GM19238 (cell line): ENCODE measurements at regions not wholly inside any gene's neighbourhood (a gene's known extent, or its start where the extent isn't known, plus 50 kb on each side); places are given as distances from the start of the nearest gene placed in this dataset.

Experiments used
- DNase-seq: peaks from one replicate; pipeline ENCODE4 v3.0.0; 2011; ENCODE audit warnings: low spot score; ENCODE audit not compliant: insufficient read length

DNA sequence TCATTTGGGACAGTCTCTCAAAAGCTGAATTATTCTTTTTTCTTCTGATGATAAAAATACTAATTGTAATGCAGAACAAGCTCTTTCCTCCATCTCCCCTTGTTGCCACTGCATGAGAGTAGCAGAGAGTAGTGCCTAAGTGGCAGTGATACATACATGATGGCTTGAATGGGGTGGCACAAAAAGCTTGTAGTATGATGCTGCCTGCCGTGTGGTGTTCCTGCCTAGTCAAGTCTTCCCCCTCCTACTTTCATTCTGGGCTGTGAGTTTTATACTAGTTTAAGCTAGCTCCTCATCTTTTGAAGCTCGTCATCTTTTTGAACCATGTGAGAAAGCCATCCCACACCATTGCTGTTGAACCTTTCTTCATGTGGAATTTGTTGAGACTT is 230.5 kb downstream of the NFKBIZ start:
- no peak for DNase-seq

DNA sequence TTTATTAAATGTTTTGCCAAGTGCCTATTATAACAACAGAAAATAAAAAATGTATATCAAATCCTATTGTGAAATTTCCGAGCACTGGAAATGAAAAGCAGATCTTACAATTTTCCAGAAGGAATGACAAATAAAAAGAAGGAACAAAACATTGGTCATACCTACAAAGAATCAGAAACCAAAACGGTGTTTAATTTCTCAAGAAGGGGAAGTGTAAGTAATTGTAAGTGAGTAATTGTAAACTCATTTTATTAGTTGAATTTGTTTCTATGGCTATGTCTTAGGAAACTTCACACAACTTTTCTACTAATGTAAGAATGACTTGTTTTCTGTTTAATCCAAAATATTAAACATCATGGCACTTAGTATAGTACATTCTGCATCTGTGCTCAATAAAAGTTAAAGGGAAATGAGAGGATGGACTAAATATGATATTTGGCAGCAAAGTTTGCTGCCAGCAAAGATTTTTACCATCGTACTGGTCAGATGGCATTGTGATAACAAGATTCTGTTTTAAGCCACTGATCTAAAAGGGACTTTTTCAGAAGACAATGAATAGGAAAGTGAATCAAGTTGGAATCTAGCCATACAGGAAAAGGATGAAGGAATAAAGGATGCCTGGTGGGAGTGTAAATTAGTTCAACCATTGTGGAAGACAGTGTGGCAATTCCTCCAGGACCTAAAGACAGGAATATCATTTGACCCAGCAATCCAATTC is 232.4 kb downstream of the NFKBIZ start:
- DNase-seq: no peak

DNA sequence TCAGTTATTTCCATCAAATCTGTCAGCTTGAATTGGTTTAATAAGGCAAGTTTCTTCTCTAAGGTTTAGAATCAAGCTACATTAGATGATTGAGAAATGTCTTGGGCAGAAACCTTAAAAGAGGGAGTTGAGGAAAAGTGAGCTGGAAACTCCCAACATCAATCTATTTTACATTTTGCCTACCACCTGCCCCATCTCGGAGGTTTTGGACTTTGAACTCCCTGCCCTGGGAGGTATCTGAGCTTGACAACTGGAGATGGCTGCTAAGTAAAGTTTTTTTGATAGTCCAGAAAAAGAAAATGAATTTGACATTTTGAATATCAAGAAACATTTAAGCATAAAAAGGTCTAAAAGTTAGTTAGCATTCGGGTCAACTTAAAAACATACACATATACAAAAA is 234.2 kb downstream of the NFKBIZ start:
- DNase-seq: no peak

DNA sequence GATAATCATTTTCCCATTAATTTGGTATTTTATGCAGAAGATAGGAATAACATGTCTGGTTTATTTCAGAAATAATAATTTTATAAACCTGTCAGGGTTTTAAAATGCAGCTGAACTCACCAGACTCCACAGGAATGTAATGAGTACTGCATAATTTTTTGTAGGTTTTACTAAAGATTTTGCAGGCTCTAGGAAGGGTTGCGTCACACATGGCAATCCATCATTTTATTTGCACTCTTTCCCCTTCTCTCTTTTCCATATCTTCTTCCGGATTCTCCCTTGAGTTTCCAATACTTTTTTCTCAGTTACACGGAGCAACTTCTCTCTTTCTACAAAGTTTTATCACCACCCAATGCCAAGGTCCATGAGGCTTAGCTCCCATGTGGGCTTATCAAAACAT is 234.7 kb downstream of the NFKBIZ start:
- DNase-seq: no peak

DNA sequence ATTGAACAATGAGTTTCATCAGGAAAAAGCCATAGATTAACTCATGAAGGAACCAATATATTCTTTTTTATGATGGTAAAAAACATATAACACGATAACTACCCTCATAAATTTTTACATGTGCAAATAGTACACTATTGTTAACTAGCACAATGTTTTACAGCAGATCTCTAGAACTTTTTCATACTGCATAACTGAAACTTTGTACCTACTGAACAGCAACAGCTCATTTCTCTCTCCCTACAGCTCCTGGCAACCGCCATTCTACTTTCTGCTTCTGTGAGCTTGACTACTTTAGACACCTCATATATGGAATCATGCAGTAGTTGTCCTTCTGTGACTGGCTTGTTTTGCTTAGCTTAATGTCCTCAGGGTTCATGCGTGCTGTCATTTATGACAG is 235.4 kb downstream of the NFKBIZ start:
- no peak for DNase-seq

DNA sequence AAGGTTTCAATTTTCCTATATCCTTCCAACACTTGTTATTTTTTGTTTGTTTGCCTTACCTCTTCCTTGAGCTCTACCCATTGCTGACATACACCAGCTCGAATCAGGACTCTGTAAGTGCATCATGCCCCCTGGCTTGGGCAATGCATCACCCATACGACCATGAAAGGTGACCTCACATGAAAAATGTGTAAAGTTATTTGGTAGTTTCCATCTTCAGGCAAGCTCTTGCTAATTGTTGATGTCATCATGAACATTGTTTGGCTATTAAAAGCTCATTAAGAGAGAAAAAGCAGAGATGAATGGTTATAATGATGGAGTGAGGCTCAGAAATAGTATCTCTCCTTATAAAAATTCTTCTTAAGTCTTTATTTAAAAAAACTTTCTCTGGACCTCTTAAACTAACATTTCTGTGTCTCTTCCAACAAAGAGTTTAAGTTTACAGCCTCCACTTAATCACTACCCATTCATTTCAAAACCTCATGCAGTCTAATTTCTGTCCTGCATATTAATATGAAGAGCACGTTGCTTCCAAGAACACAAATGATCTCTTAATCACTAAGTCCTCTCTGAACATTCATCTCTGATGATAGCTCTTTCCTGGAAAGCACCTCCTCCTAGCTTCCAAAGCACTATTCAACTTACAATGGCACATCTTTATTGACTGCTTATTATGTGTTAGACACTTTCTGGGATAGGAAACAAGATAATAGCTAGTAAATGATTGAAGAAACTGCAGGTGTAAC is 236.3 kb downstream of the NFKBIZ start:
- no peak for DNase-seq

DNA sequence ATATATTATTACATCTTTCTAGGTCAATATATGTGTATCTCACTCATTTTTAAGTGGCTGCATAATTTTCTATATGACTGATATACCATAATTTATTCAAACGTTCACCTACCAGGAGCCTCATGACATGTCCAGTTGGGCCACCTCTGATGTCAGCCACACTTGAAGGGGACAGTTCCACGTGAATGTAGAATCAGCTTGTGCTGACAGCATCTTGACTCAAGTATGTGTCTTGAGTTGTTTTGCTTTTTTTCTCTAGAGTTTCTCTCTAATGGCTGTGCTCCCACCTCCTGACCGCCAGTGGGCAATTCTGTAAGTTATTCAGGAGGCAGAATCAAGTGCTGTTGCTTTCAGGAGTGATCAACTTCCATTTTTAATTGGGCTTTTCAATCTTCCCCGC is 237.9 kb downstream of the NFKBIZ start:
- DNase-seq: no peak

DNA sequence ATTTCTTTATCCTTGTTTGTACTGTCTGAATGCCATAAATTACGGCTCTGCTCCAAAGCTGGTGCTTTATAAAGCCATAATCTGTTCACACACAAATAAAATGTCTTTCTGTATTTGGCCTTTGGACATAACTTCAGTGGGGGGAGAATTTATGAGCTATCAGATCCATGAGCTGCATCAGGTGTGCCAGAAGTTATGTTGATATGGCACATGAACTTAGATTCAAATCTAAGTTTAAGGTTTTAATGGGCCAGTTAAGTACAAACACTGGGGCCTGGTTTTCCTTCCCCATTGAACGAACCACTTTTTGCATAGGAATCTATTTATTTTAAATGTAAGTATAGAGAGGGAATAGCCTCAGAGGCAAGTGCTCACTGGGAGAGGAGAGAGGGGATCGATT is 239.9 kb downstream of the NFKBIZ start:
- no peak for DNase-seq

DNA sequence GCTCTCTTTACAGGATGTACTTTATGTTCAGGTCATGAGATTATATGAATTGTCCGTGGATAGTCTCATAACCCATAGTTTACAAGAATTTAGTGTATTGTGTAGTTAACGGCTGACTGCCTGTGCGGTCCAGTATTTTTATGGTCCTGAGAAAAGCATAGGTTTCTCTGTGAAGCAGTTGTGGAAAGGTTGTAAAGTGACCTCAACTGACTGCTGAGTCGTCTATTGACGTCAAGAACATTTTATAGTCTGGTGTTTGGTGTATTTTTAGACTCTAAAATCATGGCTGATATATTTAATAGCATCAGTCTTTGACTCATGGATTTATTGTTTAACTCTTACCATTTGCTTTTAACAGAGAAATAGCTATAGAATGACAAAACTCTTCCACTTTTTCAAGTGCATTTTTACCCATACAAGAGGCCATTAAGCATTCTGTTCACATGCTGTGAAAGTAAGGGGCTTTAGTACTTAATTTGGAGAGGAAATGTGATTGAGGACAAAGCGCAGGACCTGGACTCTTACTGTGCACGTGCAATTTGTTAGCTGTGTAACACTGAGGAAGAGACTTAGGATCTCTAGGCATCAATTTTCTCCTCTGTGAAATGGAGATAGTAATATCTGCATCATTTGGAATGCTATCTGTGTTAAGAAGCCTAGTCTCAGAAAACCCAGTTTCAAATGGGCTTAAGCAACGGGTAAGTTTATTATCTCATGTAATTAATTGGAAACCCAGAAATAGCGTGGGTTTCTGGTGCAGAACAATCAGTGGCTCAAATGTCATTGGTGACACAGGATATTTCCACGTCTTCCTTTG is 240.8 kb downstream of the NFKBIZ start:
- no peak for DNase-seq

DNA sequence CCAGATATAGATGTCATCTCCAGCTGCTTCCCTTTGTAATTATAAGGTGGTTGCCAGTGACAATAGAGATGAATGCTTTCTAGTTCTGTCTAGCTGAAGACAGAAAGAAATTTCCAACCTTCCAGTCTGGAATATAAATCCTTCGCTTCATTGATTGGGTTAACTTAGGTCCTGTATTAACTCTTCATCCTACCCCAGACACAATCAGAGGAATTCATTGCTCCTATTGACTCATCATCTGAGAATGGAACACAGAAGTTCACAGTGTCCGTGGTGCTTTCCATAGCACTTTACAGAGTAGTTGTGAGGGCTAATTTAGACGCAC is 241.4 kb downstream of the NFKBIZ start:
- DNase-seq: no peak

DNA sequence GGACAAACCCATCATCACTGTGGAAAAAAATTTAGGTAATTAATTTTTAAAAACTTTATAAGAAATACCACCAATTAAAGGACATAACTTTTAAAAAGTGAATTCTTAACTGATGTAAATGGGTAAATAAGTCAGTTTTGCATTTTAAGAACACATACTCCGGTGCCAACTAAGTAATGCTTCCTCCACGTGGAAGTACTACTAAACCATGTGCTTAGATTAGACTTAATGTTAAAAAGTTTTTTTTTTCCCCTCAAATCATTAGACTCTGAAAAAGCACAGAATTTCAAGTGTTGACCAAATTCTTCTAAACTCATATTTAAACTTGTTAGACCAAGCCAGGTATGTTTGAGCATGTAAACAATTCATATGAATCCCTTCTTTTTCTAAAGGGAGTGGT is 242.0 kb downstream of the NFKBIZ start:
- no peak for DNase-seq

DNA sequence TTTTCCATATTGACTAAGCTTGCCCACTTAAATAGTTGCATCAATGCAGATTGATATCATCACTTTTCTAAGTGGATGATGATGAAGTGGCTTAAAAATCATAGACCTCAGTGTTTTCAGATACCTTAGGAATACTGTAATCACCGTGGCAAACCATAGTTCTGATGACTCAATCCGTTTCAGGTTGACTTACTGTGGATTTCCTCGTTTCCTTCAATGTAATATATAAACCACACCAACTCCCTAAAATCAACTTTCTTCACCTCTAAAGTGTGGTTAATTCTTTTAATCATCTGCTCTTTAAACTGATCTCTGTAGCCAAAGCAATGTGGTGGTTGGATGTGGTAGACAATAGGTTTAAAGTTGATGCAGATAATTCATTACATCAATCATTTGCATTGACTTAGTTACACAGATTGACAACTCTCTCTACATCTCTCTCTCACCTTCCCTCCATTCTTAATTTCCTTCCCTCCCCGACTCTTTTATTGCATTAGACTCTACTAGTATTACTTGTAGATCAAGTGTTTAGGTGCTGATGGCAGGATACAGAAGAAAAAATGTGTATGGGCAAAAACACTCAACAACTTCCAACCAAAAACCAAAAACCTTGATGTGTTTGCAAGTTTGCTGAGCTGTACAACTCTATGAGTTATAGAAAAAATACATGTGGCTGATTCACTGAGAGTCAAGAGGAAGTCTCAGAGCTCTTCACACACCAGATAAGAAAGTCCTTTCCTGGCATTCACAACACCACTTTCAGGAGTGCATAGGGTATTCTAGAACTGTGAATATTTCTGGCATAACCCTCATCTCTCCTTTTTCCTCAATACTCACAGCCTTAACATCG is 243.5 kb downstream of the NFKBIZ start:
- DNase-seq: no peak

DNA sequence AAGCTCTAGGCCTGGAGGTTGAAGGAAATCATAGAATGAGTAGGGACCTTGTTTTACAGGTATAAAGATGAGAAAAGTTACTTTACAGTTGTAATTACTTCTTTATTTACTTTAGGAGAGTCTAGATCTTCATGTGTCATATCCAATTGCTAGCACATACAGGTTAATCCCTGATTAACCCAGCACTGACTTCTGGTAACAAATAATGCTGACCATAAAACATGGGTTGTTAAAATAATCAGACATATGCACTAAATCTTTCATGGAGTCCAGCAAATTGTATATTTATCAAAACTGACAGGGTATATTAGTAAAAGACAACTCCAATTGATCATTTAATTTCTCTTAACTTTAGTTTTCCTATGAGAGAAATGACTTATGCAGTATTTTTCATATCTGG is 245.2 kb downstream of the NFKBIZ start:
- DNase-seq: no peak

DNA sequence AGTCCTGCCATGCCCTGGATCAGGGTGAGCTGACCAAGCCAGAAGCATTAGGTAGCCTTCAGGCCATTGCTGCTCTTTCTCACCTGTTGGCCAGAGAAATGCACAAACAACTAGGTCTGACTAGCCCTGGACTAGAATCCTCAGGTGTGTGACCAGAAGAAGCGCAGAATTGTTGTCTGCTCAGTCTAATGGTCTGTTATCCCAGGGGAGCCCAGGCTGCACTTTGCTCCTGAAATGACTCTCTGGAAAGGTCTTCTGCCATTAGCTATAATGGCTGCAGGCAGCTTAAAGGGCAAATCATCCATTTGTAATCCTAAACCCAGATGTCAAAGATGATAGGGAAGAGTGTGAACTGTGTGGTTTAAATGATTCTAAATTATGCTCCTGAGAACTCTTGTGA is 246.1 kb downstream of the NFKBIZ start:
- DNase-seq: no peak

DNA sequence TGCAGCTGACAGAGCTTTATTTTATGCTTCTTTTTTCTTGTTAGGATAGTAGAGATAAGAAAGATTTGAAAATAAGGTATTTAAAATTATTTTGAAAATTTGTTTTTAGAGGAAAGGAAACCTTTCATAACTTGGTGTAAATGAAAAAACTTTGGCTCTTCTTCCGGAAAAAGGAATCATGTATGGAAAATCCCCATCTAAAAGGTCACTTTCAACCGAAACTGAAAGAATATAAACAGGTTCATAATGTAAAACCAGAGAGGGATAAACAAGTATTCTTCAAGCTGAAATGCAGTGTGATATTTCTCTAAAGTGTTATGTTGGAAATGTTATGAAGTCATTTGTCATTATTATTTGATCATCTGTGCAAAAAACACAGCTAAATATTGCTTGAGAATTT is 246.8 kb downstream of the NFKBIZ start:
- no peak for DNase-seq

DNA sequence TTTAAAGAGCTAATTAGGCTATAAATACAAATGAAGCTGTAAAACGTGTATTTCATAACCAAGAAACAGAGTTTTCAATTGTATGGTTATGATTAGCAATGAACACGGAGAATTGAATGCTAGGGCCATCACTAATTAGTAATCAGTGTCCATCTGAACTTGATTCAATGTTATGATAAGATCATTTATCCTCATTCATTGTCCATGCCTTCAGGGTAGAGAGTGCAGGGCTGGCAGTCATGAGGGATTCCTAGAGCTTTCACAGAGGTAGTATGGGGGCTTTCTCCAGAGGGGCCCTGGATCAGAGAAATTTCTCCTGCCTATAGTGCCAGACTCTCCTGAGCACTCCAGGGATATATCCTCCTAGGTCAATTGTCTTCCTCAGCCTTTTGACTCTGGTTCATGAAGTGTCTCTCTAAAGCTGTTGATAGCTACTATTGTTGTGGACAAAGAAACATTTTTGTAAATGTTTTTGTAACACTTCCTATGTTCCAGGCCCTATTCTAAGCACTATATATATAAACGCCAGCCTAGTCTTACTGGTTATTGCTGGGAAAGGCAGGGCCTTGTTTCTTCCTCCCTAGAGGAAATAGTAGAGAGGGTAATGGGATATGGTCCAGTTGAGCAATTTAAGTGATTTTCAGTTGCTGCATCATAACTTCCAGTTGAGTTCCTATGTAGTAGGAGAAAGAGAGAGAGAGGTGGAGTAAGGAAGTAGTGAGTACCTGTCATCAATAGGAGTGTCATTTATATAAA is 249.0 kb downstream of the NFKBIZ start:
- no peak for DNase-seq

DNA sequence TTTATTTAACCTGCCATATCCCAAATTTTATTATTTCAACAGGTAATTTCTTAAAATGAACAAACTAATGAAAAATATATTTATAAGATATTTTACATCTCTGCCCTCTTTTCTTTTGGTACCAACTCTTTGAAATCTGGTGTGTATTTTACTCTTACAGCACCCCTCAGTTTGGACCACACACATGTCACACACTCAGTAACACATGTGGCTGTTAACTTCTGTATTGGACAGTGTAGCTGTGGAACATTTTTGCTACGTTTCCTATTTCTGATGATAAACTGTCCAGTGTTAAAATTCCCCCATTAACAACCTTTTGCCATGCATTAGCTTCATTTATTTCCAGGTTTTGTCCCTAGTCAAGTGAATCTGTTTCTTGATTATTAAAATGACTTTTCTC is 250.6 kb downstream of the NFKBIZ start:
- no peak for DNase-seq

DNA sequence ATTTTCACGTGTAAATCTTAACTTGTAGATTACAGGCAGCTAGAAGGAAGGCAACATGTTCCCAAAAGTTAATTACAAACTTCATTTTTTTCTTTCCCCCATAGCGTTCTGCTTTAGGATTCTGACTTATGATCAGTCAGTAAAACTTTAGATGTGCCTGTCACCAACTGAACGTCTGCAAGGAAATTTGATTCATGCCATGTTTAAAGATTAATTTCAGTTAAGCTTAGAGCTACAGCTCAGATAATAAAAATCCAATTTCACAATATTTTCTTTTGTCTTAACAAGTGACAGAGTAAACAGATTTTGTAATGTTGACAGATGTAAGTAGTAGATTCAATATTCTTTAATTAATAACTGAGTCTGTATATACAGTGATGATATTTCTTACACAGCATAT is 253.1 kb downstream of the NFKBIZ start:
- DNase-seq: no peak

DNA sequence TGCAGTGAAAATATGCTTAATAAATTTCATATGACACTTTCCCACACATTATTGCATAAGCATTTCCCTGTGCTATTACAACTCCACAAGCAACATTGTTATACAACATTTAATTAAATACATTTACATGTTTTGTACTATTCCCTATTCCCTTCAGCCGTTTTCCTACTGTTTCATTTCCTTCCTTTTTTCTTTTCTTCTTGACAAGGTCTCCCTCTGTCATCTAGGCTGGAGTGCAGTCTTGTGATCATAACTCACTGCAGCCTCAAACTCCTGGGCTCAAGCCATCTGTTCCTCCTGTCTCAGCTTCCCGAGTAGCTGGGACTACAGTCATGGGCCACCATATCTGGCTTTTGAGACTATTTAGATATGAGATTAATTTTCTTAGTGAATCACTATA is 254.7 kb downstream of the NFKBIZ start:
- DNase-seq: no peak

DNA sequence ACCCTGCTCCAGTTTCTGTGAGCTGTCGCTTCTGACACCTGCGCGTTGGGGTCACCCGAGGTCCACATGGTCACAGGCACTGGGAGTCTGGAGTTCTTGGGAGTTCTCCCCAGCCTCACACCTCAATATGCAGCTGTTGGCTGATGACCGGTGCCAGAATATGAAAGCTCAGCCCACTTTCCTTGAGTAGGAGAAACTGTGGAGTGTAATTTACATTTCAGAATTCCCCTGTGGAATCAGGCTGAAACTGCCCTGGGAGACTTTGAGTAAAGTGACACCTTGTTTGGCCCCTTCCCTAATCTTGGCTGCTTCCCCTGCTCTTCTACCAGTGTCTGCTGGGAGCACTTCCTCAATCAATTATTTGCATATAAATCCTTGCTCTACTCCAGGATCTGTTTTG is 255.9 kb downstream of the NFKBIZ start:
- no peak for DNase-seq
